Neural cell (in vitro differentiated cells): ENCODE measurements at regions not wholly inside any gene's neighbourhood (a gene's known extent, or its start where the extent isn't known, plus 50 kb on each side); places are given as distances from the start of the nearest gene placed in this dataset.

Source experiments
- H2AFZ ChIP-seq: fragments of 200-600, 300-800 bp; sonication (generic), shearing (Covaris generic); 2 replicates; pipeline ENCODE4 v1.6.0; 2014; ENCODE audit warnings: low read depth, mild to moderate bottlenecking, antibody characterized with exemption, low read length, moderate library complexity
- H3F3A ChIP-seq: fragments of 200-600 bp; shearing (Covaris generic); 2 replicates; pipeline ENCODE4 v1.6.1; 2016; ENCODE audit warnings: mild to moderate bottlenecking, moderate library complexity, mixed read lengths, antibody characterized with exemption, low read length; ENCODE audit not compliant: insufficient read depth, poor library complexity, severe bottlenecking
- H3K27ac ChIP-seq: fragments of 200-600, 300-800 bp; sonication (generic), shearing (Covaris generic); 2 replicates; pipeline ENCODE4 v1.5.1; 2014; ENCODE audit warnings: mild to moderate bottlenecking, low read length, moderate library complexity
- H3K27me3 ChIP-seq: fragments of 300-800, 200-600 bp; sonication (generic), shearing (Covaris generic); 2 replicates; pipeline ENCODE4 v1.6.0; 2014; ENCODE audit warnings: mild to moderate bottlenecking, low read depth, low read length, moderate library complexity; ENCODE audit not compliant: insufficient read depth
- H3K36me3 ChIP-seq: fragments of 300-800, 200-600 bp; sonication (generic), shearing (Covaris generic); 2 replicates; pipeline ENCODE4 v1.5.1; 2014; ENCODE audit warnings: mild to moderate bottlenecking, antibody characterized with exemption, low read length, moderate library complexity; ENCODE audit not compliant: insufficient read depth
- H3K4me2 ChIP-seq: fragments of 300-800, 200-600 bp; sonication (generic), shearing (Covaris generic); 2 replicates; pipeline ENCODE4 v1.6.0; 2014; ENCODE audit warnings: mild to moderate bottlenecking, low read length
- H3K4me3 ChIP-seq: fragments of 300-800, 200-600 bp; sonication (generic), shearing (Covaris generic); 2 replicates; pipeline ENCODE4 v1.5.1; 2014; ENCODE audit warnings: mild to moderate bottlenecking, low read length, moderate library complexity
- H3K79me2 ChIP-seq: fragments of 200-600 bp; shearing (Covaris generic); replicated peaks from 2 replicates; pipeline ENCODE4 v1.6.0; 2014; ENCODE audit warnings: mild to moderate bottlenecking, low read length, moderate library complexity; ENCODE audit not compliant: insufficient read depth
- H3K9ac ChIP-seq: fragments of 300-800, 200-600 bp; sonication (generic), shearing (Covaris generic); 2 replicates; pipeline ENCODE4 v1.6.1; 2016; ENCODE audit warnings: mild to moderate bottlenecking, low read length, mixed read lengths
- H3K9me2 ChIP-seq: fragments of 200-600 bp; shearing (Covaris generic); 2 replicates; pipeline ENCODE4 v1.6.1; 2016; ENCODE audit warnings: mild to moderate bottlenecking, low read length, mixed read lengths; ENCODE audit not compliant: insufficient read depth
- H3K9me3 ChIP-seq: fragments of 200-600, 300-800 bp; sonication (generic), shearing (Covaris generic); 2 replicates; pipeline ENCODE4 v1.6.1; 2016; ENCODE audit warnings: mild to moderate bottlenecking, mixed run types, low read length, moderate library complexity, mixed read lengths
- H4K20me1 ChIP-seq: fragments of 200-600 bp; shearing (Covaris generic); 2 replicates; pipeline ENCODE4 v1.6.1; 2016; ENCODE audit warnings: mild to moderate bottlenecking, mixed run types; ENCODE audit not compliant: insufficient read depth
- EP300 ChIP-seq: fragments of 450-650 bp; conservative IDR thresholded peaks from 2 replicates; pipeline ENCODE4 v1.6.1; 2014; ENCODE audit warnings: antibody characterized with exemption, mild to moderate bottlenecking, moderate library complexity; ENCODE audit not compliant: poor library complexity, severe bottlenecking
- EZH2 ChIP-seq: fragments of 200-600, 300-800 bp; shearing (Covaris generic), sonication (generic); IDR thresholded peaks from 2 replicates; pipeline ENCODE4 v1.6.1; 2014; ENCODE audit warnings: antibody characterized with exemption, low read length, borderline replicate concordance, mild to moderate bottlenecking; ENCODE audit not compliant: insufficient read depth, poor library complexity, severe bottlenecking
- MXI1 ChIP-seq: fragments of 450-650 bp; conservative IDR thresholded peaks from 2 replicates; pipeline ENCODE4 v1.6.1; 2014; ENCODE audit warnings: antibody characterized with exemption, mild to moderate bottlenecking; ENCODE audit not compliant: poor library complexity, severe bottlenecking
- POLR2AphosphoS5 ChIP-seq: IDR thresholded peaks from 2 replicates; pipeline ENCODE4 v1.6.1; 2012
- RAD21 ChIP-seq: fragments of 450-650 bp; conservative IDR thresholded peaks from 2 replicates; pipeline ENCODE4 v1.6.1; 2014; ENCODE audit warnings: antibody characterized with exemption, mild to moderate bottlenecking, moderate library complexity
- REST ChIP-seq: IDR thresholded peaks from 2 replicates; pipeline ENCODE4 v1.6.1; 2012; ENCODE audit warnings: borderline replicate concordance
- SMC3 ChIP-seq: fragments of 450-650 bp; conservative IDR thresholded peaks from 2 replicates; pipeline ENCODE4 v1.6.1; 2014; ENCODE audit warnings: antibody characterized with exemption, mild to moderate bottlenecking, moderate library complexity; ENCODE audit not compliant: poor library complexity
- TAF1 ChIP-seq: IDR thresholded peaks from 2 replicates; pipeline ENCODE4 v1.6.1; 2012; ENCODE audit warnings: low read depth
- TF ChIP-seq, protein P1 (sequence below): fragments of 450-650 bp; IDR thresholded peaks from 2 replicates; pipeline ENCODE4 v1.5.1; 2014; ENCODE audit warnings: antibody characterized with exemption, mild to moderate bottlenecking, moderate library complexity; ENCODE audit not compliant: poor library complexity, severe bottlenecking

- no peak overlapping the region for H3K4me2 ChIP-seq
- no peaks in the 10 kb centered on the region for H3K79me2 ChIP-seq
- no peak for TF ChIP-seq REST
- TF ChIP-seq TAF1: no peak
- TF ChIP-seq, protein P1, sequence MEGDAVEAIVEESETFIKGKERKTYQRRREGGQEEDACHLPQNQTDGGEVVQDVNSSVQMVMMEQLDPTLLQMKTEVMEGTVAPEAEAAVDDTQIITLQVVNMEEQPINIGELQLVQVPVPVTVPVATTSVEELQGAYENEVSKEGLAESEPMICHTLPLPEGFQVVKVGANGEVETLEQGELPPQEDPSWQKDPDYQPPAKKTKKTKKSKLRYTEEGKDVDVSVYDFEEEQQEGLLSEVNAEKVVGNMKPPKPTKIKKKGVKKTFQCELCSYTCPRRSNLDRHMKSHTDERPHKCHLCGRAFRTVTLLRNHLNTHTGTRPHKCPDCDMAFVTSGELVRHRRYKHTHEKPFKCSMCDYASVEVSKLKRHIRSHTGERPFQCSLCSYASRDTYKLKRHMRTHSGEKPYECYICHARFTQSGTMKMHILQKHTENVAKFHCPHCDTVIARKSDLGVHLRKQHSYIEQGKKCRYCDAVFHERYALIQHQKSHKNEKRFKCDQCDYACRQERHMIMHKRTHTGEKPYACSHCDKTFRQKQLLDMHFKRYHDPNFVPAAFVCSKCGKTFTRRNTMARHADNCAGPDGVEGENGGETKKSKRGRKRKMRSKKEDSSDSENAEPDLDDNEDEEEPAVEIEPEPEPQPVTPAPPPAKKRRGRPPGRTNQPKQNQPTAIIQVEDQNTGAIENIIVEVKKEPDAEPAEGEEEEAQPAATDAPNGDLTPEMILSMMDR: no peak
- TF ChIP-seq EZH2: no peak
- no peak for TF ChIP-seq SMC3
- no peak for TF ChIP-seq POLR2AphosphoS5
- TF ChIP-seq MXI1: no peak
- no peak for TF ChIP-seq RAD21
- no peaks in the 10 kb centered on the region for H3K9me2 ChIP-seq
- no peaks in the 10 kb centered on the region for H3F3A ChIP-seq
- no peaks in the 10 kb centered on the region for H3K9me3 ChIP-seq
- no peak overlapping the region for H3K4me3 ChIP-seq
- H3K27me3 ChIP-seq: no peaks in the 10 kb centered on the region
- H3K9ac ChIP-seq: no peak overlapping the region
- H3K36me3 ChIP-seq: no peaks in the 10 kb centered on the region
- H4K20me1 ChIP-seq: no peaks in the 10 kb centered on the region
- no peak overlapping the region for H2AFZ ChIP-seq
- no peak overlapping the region for H3K27ac ChIP-seq
Measured at GRCh38 chr16:51567911-51568310, 416.8 kb upstream of the SALL1 start.

DNA sequence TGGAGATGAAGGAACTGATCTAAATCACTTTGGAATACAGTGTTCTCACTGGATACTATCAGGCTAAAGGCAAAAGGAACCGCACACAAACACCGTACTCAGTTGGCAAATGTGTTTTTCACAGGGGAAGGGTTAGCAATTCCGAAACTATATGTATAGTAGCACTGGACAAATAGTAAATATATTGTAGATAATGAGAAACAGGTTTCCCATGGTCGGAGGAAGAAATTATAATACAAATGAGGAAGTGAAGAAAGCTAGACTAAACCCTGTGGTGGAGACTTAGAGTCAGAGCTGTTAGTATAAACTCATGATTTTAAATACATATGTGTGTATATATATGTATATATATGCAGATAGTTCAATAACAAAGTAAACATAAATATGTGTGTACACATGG is 414.1 kb upstream of the SALL1 start:
- Histone ChIP-seq H3K9ac (no peak overlapping the region), H3K36me3 (no peaks in the 10 kb centered on the region), H4K20me1 (no peaks in the 10 kb centered on the region), H3K27me3 (no peaks in the 10 kb centered on the region), H3K27ac (no peak overlapping the region), H3K4me2 (no peak overlapping the region), H2AFZ (no peak overlapping the region), H3F3A (no peaks in the 10 kb centered on the region), H3K4me3 (no peak overlapping the region), H3K9me2 (no peaks in the 10 kb centered on the region), H3K9me3 (no peaks in the 10 kb centered on the region), H3K79me2 (no peaks in the 10 kb centered on the region)
- no peak for TF ChIP-seq MXI1
- no peak for TF ChIP-seq SMC3
- TF ChIP-seq TAF1: no peak
- TF ChIP-seq, protein P1: no peak
- TF ChIP-seq POLR2AphosphoS5: no peak
- no peak for TF ChIP-seq EZH2
- TF ChIP-seq RAD21: no peak
- TF ChIP-seq EP300: no peak
- no peak for TF ChIP-seq REST
